GM13976 (cell line): ENCODE measurements at regions not wholly inside any gene's neighbourhood (a gene's known extent, or its start where the extent isn't known, plus 50 kb on each side); places are given as distances from the start of the nearest gene placed in this dataset.

ENCODE experiments used
- DNase-seq: peaks from one replicate; pipeline ENCODE4 v3.0.0; 2012; ENCODE audit warnings: low spot score
- in situ Hi-C: fragments of 300-500 bp; cut with MboI; formaldehyde crosslinking; loops from one replicate; pipeline ENCODE4 v1.12.0; 2022; ENCODE audit warnings: low sequenced_read_pairs, mixed read lengths, inconsistent platforms; ENCODE audit not compliant: unreplicated experiment
- TF ChIP-seq, protein P1 (sequence below): IDR thresholded peaks from 2 replicates; pipeline ENCODE4 v1.5.1; 2012; ENCODE audit warnings: borderline replicate concordance, mild to moderate bottlenecking; ENCODE audit not compliant: insufficient read depth; ENCODE audit errors: extremely low read depth, missing control alignments, control extremely low read depth

DNA sequence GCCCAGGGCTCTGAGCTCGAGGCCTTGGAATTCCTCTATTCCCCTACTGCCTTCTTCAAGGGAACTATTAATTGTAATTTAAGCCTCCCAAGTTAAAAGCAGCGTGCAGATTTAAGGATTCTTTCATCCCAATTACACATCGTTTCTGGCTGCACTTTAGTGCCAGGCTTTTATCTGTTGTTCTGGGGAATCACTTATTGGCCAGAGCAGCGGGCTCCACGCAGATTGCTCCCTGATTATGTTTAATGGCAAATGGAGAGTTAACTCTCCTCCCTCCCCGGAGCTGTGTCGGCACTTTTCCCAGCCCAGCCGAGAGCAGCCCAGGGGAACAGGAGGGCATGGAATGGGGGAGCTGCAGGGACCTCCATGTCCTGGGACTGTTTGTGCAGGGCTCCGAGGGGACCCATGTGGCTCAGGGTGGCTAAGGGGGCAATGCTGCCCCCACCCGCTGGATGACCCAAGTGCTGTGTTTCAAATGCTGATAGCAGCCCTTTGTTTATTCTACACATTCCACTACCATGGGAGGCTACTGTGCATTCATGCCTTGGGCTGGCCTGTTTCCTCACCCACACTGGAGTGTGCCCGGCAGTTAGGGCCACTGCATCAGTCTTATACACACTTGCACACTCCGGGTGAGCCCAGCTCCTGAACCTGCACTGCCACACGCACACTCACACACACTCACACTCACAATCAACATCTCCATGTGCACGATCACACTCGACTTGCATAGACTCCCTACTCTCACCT, 93.3 kb upstream of the POU3F1 start:
- DNase-seq: no peak
- in situ Hi-C loops: no loop called here
- TF ChIP-seq, protein P1, sequence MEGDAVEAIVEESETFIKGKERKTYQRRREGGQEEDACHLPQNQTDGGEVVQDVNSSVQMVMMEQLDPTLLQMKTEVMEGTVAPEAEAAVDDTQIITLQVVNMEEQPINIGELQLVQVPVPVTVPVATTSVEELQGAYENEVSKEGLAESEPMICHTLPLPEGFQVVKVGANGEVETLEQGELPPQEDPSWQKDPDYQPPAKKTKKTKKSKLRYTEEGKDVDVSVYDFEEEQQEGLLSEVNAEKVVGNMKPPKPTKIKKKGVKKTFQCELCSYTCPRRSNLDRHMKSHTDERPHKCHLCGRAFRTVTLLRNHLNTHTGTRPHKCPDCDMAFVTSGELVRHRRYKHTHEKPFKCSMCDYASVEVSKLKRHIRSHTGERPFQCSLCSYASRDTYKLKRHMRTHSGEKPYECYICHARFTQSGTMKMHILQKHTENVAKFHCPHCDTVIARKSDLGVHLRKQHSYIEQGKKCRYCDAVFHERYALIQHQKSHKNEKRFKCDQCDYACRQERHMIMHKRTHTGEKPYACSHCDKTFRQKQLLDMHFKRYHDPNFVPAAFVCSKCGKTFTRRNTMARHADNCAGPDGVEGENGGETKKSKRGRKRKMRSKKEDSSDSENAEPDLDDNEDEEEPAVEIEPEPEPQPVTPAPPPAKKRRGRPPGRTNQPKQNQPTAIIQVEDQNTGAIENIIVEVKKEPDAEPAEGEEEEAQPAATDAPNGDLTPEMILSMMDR: no peak

DNA sequence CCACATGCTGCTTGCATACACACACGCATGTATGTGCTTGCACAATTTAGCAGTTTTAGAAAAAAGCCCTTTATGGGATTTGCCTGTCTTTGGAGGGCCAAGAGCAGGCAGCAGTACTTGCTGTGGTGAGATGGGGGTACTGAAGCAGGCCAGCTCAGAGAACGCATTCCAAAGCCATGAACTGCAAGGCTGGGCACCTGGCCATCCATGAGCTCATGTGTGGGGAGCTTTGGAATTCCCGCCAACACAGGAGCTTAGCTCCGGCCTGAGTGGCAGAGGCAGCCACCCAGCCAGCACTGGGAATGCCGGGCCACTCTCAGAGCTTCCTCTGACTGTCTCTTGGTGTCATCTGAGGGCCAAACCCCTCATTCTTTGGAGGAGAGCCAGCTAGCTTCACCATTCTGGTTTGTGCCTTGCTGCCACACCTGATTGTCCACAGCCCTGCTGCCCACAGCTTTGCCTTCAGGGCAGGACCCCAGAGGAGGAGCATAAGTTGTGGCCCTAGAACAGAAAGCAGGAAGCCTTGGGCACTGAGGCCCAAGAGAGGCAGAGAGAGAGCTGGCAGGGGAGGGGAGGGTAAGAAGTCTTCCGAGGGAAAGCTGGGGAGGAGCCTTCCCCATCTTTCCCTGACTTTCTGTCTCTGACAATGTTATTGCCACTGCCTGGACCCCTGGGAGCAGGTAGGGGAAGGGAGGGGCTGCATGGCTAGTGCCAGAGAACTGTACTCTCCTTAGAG, 92.1 kb upstream of the POU3F1 start:
- in situ Hi-C loops: no loop called here
- DNase-seq: no peak
- TF ChIP-seq, protein P1: no peak

DNA sequence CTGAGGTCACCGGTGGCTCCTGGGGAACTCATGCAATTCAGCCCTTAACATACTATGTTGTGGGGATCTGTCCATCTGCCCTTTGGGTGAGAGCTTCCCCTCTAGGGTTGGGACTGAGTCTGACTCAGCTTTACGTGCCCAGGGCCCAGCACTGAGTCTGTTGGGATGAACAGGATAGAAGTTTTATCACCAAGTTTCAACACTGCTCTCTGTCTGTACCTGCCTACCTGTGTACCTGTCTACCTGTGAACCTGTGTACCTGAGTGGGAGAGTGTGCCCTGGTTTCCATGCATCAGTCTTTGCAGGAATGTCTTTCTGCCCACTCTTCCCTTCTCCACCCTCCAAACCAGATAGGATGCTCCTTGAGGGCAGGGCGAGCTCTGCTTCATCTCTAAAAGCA, 90.6 kb upstream of the POU3F1 start:
- in situ Hi-C loops: no loop called here
- DNase-seq: no peak
- TF ChIP-seq, protein P1: no peak

DNA sequence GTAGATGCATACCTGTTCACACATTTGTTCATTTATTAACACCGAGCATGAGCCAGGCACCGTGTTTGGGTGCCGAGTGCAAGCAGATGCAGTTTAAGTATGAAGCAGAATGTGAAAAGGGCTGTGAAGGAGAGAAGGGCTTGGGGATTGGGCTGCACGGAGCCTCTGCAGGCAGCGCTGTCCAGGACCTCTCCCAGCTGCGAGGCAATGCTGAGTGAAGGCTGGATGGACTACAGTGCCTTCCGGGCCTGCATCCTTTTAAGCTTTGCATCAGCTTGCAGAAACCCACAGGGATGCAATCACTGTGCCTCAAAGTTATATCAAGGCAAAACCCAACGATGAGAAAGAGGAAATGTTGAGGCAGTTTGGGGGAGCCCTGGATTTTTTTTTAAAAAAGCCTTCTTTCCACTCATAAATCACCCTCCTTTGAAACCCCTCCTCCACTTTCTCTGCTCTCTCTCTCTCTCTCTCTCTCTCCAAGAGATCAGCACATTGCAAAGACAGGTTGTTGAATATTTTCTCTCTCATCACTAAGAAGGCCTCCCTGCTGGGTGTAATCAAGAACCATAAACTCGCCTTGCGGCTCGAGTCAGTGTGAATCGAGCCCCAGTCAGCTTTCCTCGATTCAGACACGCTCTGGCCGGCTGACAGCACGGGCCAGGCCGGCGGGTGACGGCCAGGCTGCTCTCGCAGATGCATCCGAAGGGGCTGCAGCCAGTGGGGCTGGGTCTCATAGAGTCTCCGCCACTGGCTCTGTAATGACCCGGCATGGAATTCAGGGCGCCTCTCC, 89.2 kb upstream of the POU3F1 start:
- DNase-seq: no peak
- TF ChIP-seq, protein P1: no peak
- in situ Hi-C loops: no loop called here

DNA sequence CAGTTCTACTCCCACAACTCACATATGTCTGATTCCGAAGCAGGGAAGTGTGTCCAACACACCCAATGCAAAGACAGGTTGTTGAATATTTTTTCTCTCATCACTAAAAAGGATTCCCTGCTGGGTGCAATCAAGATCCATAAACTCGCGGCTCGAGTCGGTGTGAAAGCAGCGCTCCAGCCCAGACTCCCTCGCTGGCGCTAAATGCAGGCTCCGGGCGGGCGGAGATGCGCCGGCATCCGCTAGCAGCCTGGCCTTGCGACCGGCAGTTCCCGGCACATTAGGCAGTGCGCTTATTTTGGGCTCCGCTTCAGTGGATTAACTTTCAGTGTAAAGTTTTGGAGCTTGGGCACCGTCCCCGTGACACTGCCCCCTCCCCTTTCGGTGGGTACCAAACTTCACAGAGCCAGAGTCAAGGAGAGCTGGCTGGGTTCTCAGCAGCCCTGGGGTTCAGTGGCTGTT, 87.7 kb upstream of the POU3F1 start:
- TF ChIP-seq, protein P1: no peak
- in situ Hi-C loops: no loop called here
- DNase-seq: no peak

DNA sequence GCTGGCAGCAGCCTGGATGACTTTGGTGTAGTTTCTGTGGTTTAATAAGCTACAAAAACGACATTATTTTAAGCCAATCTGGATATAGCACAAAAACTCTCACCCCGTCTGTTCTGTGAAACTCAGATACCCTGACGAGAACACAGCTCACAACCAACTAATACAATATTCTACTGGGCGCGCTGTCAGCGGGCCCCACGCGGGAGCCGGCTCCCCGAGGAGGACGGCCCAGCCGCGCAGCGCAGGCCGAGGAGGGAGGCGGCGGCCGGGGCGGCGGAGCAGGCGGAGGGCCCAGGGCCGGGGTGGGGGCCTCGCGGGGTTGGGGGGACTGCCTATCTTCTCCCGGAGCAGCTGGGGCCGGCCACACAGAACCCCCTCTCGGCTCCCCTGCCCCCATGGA, 87.2 kb upstream of the POU3F1 start:
- TF ChIP-seq, protein P1: no peak
- in situ Hi-C loops: no loop called here
- no peak for DNase-seq
